HG03460 (cell line): ENCODE measurements at regions not wholly inside any gene's neighbourhood (a gene's known extent, or its start where the extent isn't known, plus 50 kb on each side); places are given as distances from the start of the nearest gene placed in this dataset.

Experiments
- ATAC-seq: cut with Tn5 transposase; IDR thresholded peaks from one replicate; pipeline ENCODE4 v1.9.1; 2021; ENCODE audit not compliant: unreplicated experiment

GRCh38 chrX:147693511-147693910 is 218.2 kb upstream of the FMR1 start:
- no peak for ATAC-seq

GRCh38 chrX:147699061-147699460 is 212.7 kb upstream of the FMR1 start:
- ATAC-seq = no peak

GRCh38 chrX:147710301-147710700 is 201.4 kb upstream of the FMR1 start:
- ATAC-seq = no peak

GRCh38 chrX:147733369-147733768 is 178.3 kb upstream of the FMR1 start:
- ATAC-seq = no peak

- no peak for ATAC-seq
These were observed 176.4 kb upstream of the FMR1 start for GRCh38 chrX:147735364-147735763.

- no peak for ATAC-seq
These were observed 175.7 kb upstream of the FMR1 start for GRCh38 chrX:147736045-147736444.

GRCh38 chrX:147737690-147738089 is 174.0 kb upstream of the FMR1 start:
- no peak for ATAC-seq

GRCh38 chrX:147738265-147738664 is 173.5 kb upstream of the FMR1 start:
- no peak for ATAC-seq

- ATAC-seq = no peak
These were observed 172.5 kb upstream of the FMR1 start for GRCh38 chrX:147739196-147739595.

GRCh38 chrX:147741776-147742175 is 169.9 kb upstream of the FMR1 start:
- no peak for ATAC-seq

GRCh38 chrX:147749308-147749707 is 162.4 kb upstream of the FMR1 start:
- no peak for ATAC-seq

GRCh38 chrX:147757750-147758149 is 154.0 kb upstream of the FMR1 start:
- ATAC-seq = no peak

- ATAC-seq = no peak
These were observed 148.6 kb upstream of the FMR1 start for GRCh38 chrX:147763131-147763530.

- ATAC-seq = no peak
These were observed 146.9 kb upstream of the FMR1 start for GRCh38 chrX:147764868-147765267.

- no peak for ATAC-seq
These were observed 140.9 kb upstream of the FMR1 start for GRCh38 chrX:147770858-147771257.

- no peak for ATAC-seq
These were observed 134.7 kb upstream of the FMR1 start for GRCh38 chrX:147776988-147777387.

GRCh38 chrX:147779173-147779572 is 132.5 kb upstream of the FMR1 start:
- ATAC-seq = no peak

- ATAC-seq = no peak
These were observed 129.9 kb upstream of the FMR1 start for GRCh38 chrX:147781844-147782243.

- no peak for ATAC-seq
These were observed 122.9 kb upstream of the FMR1 start for GRCh38 chrX:147788641-147789350.

GRCh38 chrX:147800663-147801062 is 111.1 kb upstream of the FMR1 start:
- no peak for ATAC-seq

- no peak for ATAC-seq
These were observed 107.8 kb upstream of the FMR1 start for GRCh38 chrX:147803948-147804347.

- ATAC-seq = no peak
These were observed 99.9 kb upstream of the FMR1 start for GRCh38 chrX:147811803-147812202.

- no peak for ATAC-seq
These were observed 84.6 kb upstream of the FMR1 start for GRCh38 chrX:147827070-147827469.
